ENCODE measurements at regions not wholly inside any gene's neighbourhood (a gene's known extent, or its start where the extent isn't known, plus 50 kb on each side); places are given as distances from the start of the nearest gene placed in this dataset.

DNA sequence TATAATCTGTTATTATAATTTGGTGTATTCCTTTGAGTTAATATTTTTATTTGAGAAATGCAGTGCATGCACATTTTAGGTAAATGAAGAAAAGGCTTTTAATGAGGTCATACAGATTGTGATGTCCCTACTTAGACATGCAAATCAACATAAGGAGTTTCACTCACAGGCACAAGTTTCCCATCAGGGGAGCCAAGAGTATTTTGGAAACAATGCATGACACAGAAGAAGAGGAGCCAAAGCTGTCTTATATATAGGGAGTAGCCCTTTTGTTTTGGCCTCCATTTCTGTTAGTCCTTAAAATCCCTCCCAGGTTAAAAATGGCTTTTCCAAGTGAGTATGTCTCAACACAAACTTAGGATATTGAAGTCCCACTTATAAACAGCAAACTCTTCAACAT, 703.4 kb upstream of the ANKRD30A start:
- TF ChIP-seq, protein P1, sequence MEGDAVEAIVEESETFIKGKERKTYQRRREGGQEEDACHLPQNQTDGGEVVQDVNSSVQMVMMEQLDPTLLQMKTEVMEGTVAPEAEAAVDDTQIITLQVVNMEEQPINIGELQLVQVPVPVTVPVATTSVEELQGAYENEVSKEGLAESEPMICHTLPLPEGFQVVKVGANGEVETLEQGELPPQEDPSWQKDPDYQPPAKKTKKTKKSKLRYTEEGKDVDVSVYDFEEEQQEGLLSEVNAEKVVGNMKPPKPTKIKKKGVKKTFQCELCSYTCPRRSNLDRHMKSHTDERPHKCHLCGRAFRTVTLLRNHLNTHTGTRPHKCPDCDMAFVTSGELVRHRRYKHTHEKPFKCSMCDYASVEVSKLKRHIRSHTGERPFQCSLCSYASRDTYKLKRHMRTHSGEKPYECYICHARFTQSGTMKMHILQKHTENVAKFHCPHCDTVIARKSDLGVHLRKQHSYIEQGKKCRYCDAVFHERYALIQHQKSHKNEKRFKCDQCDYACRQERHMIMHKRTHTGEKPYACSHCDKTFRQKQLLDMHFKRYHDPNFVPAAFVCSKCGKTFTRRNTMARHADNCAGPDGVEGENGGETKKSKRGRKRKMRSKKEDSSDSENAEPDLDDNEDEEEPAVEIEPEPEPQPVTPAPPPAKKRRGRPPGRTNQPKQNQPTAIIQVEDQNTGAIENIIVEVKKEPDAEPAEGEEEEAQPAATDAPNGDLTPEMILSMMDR (conservative IDR thresholded peaks at IDR 0.05; ENCODE audit: low read depth, low read length): no peak
- no peak for TF ChIP-seq EZH2 (IDR thresholded peaks at IDR 0.05; ENCODE audit: borderline replicate concordance, low read depth, low read length, poor library complexity, severe bottlenecking)

Measured in A673 (cell line).